CD4-positive, alpha-beta T cell treated with Interleukin-15 for 1 hour (primary cell): ENCODE measurements at regions not wholly inside any gene's neighbourhood (a gene's known extent, or its start where the extent isn't known, plus 50 kb on each side); places are given as distances from the start of the nearest gene placed in this dataset.
"Not testable (repeated sequence)": the region's sequence is repeated elsewhere in the genome, so short reads cannot be mapped to it uniquely, and the experiment has no call there.

ENCODE experiments used
- DNase-seq: peaks from one replicate; pipeline ENCODE4 v3.0.0-alpha.2; 2020

DNA sequence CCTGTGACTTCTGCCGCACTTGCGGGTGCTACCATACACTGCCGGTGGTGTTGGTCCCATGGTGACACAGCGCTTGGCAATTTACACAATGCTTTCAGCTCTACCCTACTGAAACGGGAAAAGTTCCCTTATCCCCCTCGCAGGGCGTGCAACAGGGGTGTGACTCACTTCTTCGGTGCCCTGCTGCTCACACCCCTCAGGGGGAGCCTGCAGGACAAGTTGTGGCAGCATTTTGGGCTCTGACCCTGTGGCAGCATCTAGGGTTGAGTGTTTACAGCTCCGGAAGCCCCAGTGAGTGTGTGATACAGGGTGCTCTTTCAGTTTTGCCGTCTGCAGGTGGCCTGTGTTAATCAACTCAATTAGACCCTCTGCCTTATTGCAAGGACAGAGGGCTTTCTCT lies 324.7 kb upstream of the RGMA start:
- DNase-seq, result no peak

DNA sequence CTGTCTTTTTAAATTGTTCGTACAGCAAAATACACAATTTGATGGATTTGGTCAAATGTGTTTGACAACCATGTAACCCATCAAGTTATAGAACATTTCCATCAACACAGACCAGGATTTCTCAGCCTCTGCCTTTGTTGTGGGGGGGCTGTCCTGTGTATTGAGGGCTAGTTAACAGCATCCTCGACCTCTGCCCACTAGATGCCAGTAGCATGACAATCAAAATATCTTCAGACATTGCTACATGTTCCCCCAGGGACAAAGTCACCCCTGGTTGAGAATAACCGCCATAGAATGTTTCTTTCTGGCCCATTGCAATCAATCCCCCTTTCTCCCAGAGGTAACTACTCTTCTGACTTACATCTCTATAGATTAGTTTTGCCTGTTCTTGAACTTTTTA lies 310.1 kb upstream of the RGMA start:
- no peak for DNase-seq

DNA sequence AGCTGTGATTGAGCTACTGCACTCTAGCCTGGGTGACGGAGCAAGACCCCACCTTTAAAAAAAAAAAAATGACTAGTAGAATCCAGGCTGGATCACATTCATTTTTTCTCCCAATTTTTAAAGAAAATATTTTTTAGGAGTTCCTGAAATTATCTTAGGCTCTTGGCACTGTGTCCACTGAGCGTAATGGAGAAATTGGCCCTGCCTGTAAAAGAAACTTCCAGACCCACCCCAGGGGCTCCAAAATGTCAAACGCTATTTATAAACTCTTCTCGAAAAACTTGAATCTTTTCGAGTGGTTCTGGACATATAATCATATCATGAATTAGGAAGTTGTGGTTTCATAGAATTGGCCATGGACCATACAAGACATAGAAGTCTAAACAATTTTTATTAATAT lies 300.2 kb upstream of the RGMA start:
- DNase-seq, result no peak

DNA sequence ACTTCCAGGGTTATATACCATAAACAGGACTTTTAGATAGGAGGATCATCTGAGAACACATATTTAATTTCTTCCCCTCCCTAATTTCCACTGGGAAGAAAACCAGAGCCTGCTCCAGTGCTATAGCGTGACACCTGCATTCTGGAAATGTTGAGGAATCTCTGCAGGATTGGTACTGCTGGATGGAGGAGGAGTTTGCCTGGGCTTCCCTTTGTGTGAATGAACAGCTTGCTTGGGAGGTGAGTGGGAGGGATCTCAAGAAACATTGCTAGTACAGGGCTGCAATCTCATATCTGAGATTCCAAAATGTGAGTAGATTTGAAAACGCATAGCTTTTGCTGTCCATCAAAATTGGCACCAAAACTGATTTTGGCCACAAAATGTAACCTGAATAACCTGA lies 295.9 kb upstream of the RGMA start:
- DNase-seq, result no peak

DNA sequence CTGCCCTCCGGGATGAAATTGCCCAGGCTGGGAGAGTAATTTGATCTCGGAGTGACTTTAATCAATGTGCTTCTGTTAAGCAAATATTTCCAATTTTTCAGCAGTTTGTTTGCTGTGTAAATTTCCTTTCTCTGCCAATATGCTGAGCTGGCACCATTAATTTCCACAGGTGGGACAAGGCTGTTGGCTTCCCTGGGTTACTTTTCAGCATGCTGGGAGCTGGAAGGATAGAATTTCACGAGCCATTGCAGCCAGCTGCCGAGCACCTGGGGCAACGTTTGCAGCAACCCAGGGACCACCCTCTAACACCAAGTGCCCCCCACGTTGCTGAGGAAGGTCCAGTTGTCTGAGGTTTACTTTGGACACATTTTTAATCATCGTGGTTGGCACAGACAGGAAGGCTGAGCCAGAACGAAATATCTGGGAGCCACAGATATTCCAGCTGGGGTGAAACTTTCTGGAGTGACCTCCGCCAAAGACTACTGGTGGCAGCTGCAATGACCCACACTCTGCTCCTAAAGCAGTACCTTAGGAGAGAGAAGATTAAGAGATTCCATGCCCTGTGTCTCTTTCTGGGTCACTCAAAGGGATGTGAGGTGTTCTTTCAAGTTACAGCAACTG lies 293.3 kb upstream of the RGMA start:
- DNase-seq, result no peak

DNA sequence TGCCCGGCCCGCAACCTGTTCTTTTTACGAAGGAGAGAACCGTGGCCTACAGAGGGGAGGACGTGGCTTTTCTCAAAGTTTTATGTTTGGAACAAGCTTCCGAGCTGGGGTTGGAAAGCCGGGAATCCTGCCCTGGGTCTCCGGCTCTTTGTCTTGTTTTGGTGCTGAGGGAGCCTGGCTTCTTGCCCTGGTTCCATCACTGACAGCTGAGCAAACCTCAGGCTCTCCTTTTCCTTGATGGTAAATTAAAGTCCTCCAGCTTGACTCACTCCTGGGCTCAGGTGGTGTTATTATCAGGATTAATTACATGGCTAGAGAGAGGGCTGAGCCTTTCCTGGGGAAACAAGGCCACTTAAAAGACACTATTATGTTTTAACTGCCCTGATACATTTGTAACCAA lies 289.5 kb upstream of the RGMA start:
- no peak for DNase-seq

DNA sequence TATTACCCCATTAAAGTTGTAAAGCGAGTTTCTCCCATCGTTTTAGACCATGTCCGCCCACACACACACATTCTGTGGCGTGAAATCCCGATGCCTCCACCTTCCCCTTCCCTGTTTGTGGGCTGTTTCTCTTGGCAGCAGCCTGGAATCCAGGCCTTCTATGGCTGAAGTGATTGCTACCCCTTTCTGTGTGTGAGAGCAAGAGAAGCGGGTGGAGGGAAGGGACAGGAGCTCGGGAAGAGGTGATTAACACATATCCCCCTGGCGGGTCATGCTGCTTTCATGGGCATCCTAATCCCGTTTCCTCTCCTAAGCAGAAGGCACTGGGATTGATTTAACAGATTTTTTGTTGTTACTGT lies 283.8 kb upstream of the RGMA start:
- DNase-seq, result no peak

DNA sequence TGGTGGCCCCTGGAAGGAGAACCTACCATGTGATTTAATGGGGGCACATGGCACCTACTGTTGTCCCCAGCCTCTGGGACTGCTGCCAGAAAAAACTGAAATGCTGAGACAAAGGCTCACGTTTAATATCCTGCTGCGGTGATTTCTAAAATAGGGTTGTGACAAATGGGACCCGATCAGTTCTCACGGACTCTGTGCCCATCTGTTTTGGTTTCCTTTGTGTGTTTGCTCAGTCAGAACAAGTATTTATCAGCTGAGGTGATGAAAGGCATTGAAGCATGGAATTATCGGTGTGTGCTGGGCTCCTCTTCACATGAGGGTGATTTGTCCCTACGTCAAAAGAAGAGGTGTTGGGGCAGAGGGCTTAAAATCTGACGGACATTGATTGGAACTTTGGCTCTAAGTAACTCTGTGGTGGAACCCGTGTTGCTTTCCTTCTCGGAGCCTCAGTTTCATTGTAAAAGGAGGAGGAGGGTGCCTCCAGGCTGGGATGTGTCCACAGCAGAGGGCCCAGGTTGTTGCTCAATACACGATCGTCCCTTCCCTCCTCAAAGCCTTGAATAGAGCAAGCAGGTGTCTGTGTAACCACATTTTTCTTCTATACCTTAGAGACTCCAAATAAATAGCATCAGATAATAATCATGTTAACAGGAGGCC lies 283.3 kb upstream of the RGMA start:
- DNase-seq, result no peak

DNA sequence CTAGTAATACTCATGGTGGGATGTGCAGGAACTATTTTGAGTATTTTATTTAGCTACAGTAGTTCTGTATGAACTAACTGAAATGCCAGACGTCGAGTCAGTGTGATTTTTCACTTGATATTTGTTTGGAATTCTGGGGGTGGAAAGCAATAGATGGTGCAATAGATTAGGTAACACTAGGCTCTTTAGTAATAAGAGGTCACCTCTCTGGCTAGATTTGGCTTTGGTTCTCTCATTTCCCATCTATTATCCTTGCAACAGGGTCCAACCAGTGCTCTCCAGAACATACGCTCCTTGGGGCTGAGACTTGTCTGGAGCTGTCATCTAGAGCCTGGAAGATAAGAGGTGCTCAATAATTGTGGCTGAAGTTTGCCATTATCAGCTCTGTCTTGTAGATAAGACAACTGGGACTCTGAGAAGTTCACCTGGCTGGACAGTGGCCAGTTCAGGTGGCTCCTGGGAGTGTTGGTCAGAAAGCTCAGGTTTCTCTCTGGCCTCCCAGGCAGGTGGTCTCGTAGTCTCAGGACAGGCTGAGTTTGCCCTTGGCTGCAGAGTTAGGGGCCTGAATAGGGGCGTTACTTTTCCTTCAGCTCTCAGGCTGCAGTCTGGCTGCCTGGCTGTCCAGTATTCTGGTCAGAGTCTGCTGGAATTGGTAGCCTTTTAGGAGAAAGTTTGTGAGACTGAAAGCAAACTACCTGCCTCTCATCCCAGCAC lies 277.5 kb upstream of the RGMA start:
- DNase-seq, result no peak

DNA sequence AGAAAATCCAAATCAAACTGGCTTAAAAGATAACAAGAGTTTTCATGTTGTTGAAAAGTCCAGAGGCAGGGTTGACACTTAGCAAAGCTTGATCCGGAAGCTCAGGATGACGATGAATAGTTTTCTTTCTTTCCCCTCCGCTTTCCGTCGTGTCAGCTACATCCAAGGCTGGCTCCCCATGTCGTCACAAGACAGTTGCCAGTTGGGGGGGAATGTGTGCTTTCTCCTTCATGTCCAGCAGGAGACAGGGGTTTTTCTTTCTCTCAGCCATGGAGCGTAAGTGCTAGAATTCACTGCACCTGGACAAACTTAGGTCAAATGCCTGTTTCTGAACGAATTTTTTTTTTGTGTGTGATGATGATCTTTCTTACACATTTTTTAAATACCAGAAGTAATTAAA lies 273.8 kb upstream of the RGMA start:
- no peak for DNase-seq

DNA sequence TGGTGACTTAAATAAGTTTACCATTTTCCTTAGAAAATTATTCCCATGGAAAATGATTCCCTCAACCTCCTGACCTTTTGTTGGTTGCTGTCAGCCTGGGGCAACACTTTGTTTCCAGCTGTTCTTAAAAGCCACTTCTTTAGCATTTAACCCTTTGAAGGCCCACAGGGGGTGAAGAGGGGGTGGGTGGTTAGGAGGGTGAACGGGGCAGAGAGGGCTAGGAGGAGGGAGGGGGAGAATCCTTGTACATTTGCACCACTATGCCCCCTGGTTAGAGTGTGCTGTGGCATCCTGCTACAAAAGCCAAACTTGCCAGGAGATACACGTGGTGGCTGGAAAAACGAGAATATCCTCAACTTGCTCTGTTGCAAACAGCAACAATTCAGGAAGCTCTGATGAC lies 273.2 kb upstream of the RGMA start:
- DNase-seq, result no peak

DNA sequence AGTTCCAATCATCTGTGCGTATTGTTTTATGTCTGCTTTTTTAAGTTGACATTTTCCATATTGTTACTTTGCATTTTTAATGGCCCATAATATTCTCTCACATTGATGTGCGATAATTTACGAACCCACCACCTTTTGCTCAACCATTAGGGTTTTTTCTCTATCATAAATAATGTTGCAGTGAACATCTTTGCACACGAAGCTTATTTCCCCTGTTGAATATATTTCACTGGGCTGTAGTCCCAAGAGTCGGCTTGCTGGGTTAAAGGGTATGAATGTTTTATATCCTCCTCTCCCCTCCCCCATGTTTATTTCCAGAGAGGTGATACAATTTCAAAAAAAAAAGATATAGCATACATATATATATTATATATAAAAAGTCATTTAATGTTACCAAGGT lies 272.7 kb upstream of the RGMA start:
- DNase-seq, result no peak

DNA sequence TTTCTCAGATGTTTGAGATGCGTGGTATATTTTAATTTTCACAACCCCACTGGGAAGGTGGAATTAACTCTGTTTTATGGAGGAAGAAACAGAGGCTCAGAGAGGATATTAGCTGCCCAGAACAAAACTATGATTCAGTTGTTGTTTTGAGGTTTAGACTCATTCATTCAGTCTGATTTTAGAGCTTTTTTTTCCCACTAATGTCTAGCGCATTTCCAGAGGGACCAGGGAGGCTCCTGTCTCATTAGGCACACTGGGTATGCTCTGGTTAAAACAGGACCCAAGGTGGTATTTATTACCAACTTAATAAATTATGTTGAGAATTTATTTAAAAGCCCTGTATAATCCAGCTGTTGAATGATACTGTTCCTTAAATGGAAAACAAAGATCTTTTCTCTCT lies 272.0 kb upstream of the RGMA start:
- no peak for DNase-seq

DNA sequence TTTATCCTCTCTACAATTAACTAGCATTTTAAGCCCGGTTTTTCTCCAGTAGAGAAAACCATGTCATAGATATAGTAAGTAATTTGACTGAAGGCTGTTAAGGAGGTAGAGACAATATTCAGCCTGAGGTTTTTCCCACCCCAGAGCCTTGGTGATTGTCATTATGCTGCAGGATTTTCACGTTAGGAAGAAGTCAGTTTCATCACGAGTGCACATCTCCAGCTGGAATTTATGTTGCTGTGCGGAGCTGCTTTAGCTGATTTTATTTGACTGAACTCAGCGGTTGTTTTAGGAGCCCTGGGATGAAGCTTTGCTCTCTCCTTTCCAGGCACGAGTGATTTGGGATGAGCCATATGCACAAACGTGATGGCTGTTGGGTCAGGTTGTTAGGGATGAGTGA lies 271.3 kb upstream of the RGMA start:
- DNase-seq, result no peak

DNA sequence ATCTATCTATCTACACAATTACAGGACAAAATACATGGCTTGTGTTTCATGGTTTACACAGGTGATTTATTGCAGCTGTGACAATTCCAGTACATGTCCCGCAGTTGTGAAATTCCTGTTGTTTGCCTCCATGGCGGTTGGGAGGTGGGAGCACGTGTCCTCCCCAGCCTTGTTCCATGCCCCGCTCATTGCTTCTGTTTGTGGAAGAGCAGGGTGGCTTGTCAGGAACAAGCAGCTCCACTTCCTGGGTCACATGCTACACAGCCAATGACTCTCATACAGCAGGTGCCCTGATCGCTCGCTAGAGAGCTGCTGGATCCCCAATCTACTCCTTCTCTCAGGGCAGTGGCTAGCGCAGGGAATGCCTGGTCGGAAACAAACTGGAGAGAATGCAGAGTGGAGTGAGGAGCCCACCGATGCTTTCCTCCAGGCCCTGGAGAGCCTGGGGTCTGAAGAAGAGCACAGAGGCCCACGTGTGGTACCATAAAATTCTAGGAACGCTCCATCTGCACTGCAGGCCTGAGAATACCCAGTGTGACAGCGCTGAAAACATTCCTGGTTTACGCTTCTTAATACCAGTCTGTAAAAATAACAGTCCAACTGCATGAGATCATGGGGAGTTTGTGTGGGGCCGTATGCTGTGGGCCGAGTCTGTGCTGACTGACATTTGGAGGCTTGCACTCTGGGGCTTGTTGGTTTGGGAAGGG lies 270.6 kb upstream of the RGMA start:
- DNase-seq, result no peak

DNA sequence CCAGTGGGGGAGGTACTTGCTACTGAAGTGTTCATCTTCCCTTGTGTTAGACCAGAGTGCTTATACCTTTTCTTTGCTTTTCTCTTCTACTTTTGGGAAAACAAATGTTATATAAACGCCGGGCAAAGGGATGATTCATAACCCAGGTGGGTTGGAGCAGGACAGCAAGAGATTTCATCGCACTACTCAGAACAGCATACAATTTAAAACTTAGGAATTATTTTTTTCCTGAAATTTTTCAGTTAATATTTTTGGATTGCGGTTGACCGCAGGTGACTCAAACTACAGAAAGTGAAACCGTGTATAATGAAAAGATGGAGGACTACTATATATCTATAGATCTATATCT lies 270.0 kb upstream of the RGMA start:
- no peak for DNase-seq

DNA sequence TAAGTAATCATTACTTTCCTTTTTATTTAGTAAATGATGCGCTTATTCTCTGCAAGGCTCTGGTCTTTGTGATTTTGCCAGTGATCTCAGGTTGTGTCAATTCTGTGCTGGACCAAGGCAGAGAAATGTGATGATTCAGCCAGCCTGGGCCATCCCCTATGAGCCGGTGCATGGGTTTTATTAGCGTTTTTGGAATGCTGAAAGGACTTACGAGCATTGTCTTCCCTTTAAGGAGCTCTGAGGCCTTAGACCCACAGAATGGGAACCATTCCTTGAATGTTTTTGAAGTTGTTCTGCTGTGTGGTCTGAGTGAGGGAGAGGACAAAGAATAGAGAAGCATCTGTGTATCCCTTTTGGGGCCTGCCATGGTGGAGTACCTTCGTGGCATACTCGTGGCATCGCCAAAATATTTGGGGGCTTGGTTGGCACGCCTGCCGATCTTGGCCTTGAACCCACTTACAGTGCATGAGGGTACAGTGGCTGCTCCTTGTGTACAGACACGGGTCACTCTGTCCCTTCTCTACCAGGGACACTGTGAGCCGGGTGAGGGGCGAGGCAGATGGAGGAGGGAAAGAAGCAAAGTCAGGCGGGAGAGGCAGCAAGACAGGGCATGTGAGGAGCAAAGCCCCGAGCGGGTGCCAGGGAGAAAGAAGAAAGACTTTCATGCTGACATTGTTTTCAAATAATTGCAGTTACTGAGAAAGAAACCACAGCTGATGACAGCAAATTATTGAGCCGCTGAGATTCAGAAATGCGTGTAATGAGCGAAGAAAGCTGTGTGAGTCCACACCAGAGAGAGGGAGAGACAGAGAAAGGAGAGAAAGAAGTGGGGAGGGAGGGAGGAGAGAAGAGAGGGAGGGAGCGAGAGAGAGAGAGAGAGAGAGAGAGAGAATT lies 269.4 kb upstream of the RGMA start:
- DNase-seq, result no peak

DNA sequence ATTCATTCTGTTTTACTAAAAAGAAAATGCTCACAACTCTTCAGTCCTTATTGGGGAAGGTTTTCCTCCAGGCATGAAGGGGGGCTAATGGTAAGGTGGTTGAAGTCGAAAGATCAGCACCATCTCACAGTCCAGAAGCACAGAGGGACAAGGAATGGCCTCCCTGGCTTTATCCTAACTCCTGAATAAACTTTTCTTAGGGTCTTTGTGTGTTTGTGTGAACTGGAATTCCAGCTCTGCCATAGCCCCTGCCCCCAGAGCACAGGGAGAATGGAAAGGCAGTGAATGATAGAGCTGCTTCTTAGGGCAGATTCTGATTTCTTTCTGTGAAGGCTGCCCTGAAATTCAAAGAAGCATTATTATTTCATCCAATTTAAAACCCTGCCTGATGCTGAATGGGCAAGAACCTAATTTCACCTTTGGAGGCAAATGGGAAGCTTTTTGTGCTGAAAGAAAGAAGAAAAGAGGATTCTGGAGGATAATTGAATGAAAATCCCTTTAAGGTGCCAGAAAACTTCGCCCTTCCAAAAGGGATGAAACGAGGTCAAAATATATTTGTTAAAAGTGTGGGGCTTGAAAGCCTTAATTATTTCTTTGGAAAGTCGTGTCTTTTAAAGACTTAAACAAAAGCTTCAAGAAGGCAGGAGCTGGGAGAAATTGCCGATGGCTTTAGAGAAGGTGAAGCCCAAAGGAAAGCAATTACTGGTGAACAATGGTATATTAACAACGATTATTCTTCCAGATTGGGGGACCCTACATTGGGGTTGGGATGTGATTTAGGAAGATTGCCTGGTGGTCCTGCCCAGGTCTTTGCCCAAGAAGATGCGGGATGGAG lies 259.9 kb upstream of the RGMA start:
- DNase-seq, result no peak

DNA sequence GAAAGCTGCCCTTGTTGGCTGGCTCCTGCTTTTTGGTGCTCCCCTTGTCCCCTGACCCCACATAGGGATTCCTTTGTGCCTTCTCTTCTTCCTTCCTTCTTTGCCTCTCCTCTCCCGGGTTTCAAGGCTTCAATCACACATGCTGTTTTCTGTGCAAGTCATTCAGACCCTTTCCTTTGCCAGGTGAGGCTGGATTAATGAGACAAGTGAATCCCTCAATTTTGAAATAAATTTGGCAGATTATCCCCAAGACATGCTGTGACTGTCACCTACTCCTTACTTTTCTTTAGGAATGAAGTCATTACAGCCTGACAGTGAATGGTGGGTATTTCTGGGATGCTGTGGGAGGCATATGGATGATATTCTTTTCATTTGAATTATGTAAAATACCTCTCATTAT lies 259.0 kb upstream of the RGMA start:
- DNase-seq, result no peak

DNA sequence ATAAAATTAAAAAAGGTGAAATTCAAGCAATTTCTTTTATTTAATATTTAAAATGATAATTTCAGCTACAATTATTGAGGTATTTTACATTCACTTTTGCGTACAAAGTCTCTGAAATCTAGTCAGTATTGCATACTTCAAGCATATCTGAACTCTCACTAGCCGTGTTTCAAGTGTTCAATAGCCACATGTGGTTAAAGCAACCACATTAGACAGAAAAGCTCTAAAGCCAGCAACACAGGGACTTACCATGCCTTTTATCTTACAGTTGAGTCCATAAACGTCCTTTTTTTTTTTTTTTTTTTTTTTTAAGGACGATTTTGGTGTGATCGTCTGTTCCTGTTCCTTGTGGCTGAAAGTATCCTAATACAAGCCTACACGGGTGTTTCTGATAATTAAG lies 257.0 kb upstream of the RGMA start:
- DNase-seq, result no peak

DNA sequence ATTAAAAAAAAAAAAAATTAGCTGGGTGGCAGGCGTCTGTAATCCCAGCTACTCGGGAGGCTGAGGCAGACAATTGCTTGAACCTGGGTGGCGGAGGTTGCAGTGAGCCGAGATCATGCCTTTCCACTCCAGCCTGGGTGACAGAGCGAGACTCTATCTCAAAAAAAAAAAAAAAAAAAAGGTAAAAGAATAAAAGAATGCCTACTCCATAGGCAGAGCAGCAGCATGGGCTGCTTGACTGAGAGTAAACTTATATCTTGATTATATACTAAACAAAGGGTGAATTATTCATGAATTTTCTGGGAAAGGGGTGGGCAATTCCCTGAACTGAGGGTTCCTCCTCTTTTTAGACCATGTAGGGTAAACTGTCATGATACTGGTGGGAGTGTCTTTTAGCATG lies 254.4 kb upstream of the RGMA start:
- DNase-seq, result not testable (repeated sequence)

DNA sequence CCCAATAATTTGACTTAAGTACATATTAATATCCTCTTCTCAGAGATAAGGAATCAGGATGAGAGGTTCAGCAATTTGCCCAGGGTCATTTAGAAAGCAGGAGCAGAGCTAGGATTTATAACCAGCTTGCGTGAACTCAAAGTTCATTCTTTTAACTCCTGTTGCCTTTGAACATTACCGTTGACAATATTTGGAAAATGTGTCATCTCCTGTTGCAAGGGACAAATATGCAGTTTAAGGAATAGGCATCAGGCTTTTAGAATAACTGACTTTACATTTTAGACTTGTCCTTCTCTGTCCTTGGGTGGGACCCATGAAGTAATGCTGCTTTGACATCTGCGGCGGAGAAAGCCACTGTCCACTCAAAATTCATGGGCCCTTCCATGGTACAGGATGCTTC lies 252.2 kb upstream of the RGMA start:
- no peak for DNase-seq
